ENCODE measurements at regions not wholly inside any gene's neighbourhood (a gene's known extent, or its start where the extent isn't known, plus 50 kb on each side); places are given as distances from the start of the nearest gene placed in this dataset.
"Not testable (repeated sequence)": the region's sequence is repeated elsewhere in the genome, so short reads cannot be mapped to it uniquely, and the experiment has no call there.

DNA sequence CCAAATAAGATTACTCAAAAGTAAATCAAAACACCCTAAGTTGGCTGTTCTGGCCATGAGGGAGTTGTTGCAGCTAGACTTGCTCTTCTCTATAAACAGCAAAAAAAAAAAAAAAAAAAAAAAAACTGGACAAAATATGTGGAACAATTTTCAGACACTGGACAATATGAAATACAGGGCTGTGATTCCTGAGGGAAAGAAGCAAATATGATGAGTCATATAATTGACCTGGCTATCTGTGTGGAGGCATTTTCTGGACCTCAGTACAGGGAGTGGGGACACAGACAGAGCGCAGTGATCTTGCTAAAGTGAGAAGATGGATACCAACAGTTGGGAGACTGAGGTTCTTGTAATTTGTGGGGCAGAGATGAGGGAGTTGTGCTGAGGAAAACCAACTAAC, 192.0 kb upstream of the HAND2 start:
- Histone ChIP-seq H3K27me3 (ENCODE audit: control insufficient read depth, insufficient read depth, low read length) (no peaks in the 10 kb centered on the region), H3K36me3 (replicated peaks; ENCODE audit: control insufficient read depth, insufficient read depth, low read length) (no peaks in the 10 kb centered on the region), H3K4me3 (ENCODE audit: insufficient read depth, low read depth, low read length) (no peak overlapping the region)
- DNase-seq: no peak

DNA sequence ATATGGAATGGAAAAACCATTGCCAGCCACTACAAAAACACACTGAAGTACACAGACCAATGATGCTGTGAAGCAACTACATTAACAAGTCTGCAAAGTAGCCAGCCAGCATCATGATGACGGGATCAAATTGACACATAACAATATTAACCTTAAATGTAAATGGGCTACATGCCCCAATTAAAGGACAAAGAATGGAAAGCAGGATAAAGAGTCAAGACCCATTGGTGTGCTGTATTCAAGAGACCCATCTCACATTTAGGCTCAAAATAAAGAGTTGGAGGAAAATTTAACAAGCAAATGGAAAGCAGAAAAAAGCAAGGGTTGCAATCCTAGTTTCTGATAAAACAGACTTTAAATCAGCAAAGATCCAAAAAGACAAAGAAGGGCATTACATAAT, 188.5 kb upstream of the HAND2 start:
- not testable (repeated sequence) for H3K27me3 ChIP-seq (ENCODE audit: control insufficient read depth, insufficient read depth, low read length); H3K36me3 ChIP-seq (replicated peaks; ENCODE audit: control insufficient read depth, insufficient read depth, low read length); DNase-seq; H3K4me3 ChIP-seq (ENCODE audit: insufficient read depth, low read depth, low read length)

GRCh38 chr4:173717581-173717980, 187.6 kb upstream of the HAND2 start:
- Histone ChIP-seq H3K27me3 (ENCODE audit: control insufficient read depth, insufficient read depth, low read length) (no peaks in the 10 kb centered on the region), H3K4me3 (ENCODE audit: insufficient read depth, low read depth, low read length) (no peak overlapping the region), H3K36me3 (replicated peaks; ENCODE audit: control insufficient read depth, insufficient read depth, low read length) (no peaks in the 10 kb centered on the region)
- no peak for DNase-seq

- Histone ChIP-seq H3K36me3 (replicated peaks; ENCODE audit: control insufficient read depth, insufficient read depth, low read length) (no peaks in the 10 kb centered on the region), H3K4me3 (ENCODE audit: insufficient read depth, low read depth, low read length) (no peak overlapping the region), H3K27me3 (ENCODE audit: control insufficient read depth, insufficient read depth, low read length) (no peaks in the 10 kb centered on the region)
- DNase-seq: no peak
Observed at GRCh38 chr4:173714456-173714855, 184.4 kb upstream of the HAND2 start.

DNA sequence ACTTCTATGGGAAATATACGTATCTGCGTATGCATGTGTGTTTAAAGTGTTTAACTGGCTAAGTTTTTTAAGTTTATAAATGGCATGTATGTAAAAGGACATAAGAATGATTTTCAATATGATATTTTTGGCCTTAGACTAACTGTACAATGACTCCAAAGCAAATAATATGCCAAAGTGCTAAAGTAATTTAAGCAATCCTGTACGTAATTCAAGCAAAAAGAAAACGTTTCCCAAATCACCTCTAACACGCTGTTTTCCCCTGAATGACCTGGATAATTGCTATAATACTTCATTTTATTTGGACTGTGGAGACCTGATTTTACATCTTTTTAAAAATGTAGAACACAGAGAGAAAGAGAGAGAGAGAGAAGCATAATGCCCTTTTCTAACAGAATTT, 183.0 kb upstream of the HAND2 start:
- no peaks in the 10 kb centered on the region for H3K27me3 ChIP-seq (ENCODE audit: control insufficient read depth, insufficient read depth, low read length)
- DNase-seq: no peak

DNA sequence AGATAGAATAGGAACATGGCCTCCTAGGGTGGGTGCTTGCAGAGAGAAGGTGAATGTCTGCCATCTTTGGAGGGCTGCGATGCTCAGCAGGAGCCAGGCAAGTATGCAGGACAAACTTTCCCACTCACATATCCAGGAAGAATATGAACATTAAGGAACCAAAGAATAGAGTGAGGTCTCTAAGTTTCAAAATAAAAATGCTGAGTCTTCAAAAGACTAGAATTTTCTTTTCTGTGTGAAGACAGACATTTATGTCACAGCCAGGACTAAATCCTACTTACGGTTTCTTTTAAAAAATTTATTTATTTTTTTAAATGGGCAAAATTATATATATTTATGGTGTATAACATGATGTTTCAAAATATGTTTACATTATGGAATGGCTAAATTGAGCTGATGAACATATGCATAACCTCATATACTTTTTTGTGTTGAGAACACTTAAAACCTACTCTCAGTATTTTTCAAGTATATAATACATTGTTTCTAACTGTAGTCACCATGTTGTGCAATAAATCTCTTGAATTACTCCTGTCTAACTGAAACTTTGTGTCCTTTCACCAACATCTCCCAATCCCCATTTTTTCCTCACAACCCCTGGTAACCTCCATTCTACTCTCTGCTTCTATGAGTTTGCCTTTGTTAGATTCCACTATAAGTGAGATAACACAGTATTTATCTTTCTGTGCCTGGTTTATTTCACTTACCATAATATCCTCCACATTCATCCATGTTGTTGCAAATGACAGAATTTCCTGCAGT, 177.8 kb upstream of the HAND2 start:
- Histone ChIP-seq H3K27me3 (ENCODE audit: control insufficient read depth, insufficient read depth, low read length) (no peaks in the 10 kb centered on the region), H3K36me3 (replicated peaks; ENCODE audit: control insufficient read depth, insufficient read depth, low read length) (no peaks in the 10 kb centered on the region), H3K4me3 (ENCODE audit: insufficient read depth, low read depth, low read length) (no peak overlapping the region)
- no peak for DNase-seq

More for the DNA sequence above, 183.0 kb upstream of the HAND2 start:
- H3K36me3 ChIP-seq (replicated peaks; ENCODE audit: control insufficient read depth, insufficient read depth, low read length): no peaks in the 10 kb centered on the region
- H3K4me3 ChIP-seq (ENCODE audit: insufficient read depth, low read depth, low read length): no peak overlapping the region

DNA sequence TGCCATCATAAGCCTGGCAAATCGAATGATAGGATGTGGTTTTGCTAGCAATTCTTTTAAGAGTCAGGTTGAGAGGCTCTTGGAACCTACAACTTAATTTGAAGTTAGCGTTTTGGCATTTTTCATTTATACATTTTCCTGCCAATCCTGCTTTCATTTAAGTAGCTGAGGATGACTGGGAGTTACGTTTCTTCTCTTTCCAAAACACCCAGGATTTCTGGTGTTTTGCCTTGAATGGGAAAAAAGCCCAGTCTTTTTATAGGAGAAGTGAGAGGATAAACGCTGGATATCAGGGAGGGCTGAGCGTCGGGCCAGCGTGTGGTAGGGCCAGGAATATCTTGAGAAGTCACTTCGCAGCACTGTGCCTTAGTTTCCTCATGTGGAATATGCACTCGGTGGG, 174.2 kb upstream of the HAND2 start:
- DNase-seq: no peak
- no peaks in the 10 kb centered on the region for H3K36me3 ChIP-seq (replicated peaks; ENCODE audit: control insufficient read depth, insufficient read depth, low read length)
- no peaks in the 10 kb centered on the region for H3K27me3 ChIP-seq (ENCODE audit: control insufficient read depth, insufficient read depth, low read length)
- no peak overlapping the region for H3K4me3 ChIP-seq (ENCODE audit: insufficient read depth, low read depth, low read length)

- no peaks in the 10 kb centered on the region for H3K36me3 ChIP-seq (replicated peaks; ENCODE audit: control insufficient read depth, insufficient read depth, low read length)
- DNase-seq: no peak
- no peaks in the 10 kb centered on the region for H3K27me3 ChIP-seq (ENCODE audit: control insufficient read depth, insufficient read depth, low read length)
- no peak overlapping the region for H3K4me3 ChIP-seq (ENCODE audit: insufficient read depth, low read depth, low read length)
Observed at GRCh38 chr4:173703021-173703420, 173.0 kb upstream of the HAND2 start.

- no peak for DNase-seq
- H3K4me3 ChIP-seq (ENCODE audit: insufficient read depth, low read depth, low read length): no peak overlapping the region
- H3K27me3 ChIP-seq (ENCODE audit: control insufficient read depth, insufficient read depth, low read length): no peaks in the 10 kb centered on the region
- H3K36me3 ChIP-seq (replicated peaks; ENCODE audit: control insufficient read depth, insufficient read depth, low read length): no peaks in the 10 kb centered on the region
Observed at GRCh38 chr4:173700650-173701049, 170.6 kb upstream of the HAND2 start.

DNA sequence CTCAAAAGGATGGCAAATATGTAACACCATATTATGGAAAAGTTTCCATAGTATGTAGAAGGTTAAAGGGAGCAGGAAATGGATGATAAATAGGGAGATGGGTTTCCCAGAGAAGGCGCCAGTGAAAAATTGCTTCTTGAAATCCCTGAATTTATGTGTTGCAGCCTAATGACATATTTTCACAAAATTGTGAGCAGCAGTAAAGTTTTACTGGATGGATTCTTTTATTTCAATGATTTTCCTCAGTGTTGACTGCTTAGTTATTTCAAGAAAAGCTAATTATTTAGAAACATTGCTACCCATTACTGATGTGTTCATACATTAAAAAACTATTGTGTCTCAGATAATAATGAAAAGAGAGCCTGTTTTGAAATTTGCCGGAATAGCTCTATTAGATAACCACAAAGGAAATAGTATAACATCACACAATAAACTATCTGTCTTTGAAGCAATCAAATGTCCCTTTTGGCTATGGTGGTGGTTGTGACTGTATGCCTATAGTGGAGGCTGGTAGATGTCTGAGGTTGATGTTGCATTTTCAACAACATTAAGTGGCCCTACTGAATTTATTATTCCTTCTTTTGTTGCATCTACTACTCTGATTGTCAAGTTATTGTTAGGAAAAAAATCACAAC, 169.9 kb upstream of the HAND2 start:
- no peaks in the 10 kb centered on the region for H3K36me3 ChIP-seq (replicated peaks; ENCODE audit: control insufficient read depth, insufficient read depth, low read length)
- H3K4me3 ChIP-seq (ENCODE audit: insufficient read depth, low read depth, low read length): no peak overlapping the region
- H3K27me3 ChIP-seq (ENCODE audit: control insufficient read depth, insufficient read depth, low read length): no peaks in the 10 kb centered on the region
- DNase-seq: no peak

- Histone ChIP-seq H3K36me3 (replicated peaks; ENCODE audit: control insufficient read depth, insufficient read depth, low read length) (no peaks in the 10 kb centered on the region), H3K27me3 (ENCODE audit: control insufficient read depth, insufficient read depth, low read length) (no peaks in the 10 kb centered on the region), H3K4me3 (ENCODE audit: insufficient read depth, low read depth, low read length) (no peak overlapping the region)
- no peak for DNase-seq
Observed at GRCh38 chr4:173698557-173699262, 168.7 kb upstream of the HAND2 start.

GRCh38 chr4:173697840-173698239, 167.8 kb upstream of the HAND2 start:
- Histone ChIP-seq H3K27me3 (ENCODE audit: control insufficient read depth, insufficient read depth, low read length) (no peaks in the 10 kb centered on the region), H3K4me3 (ENCODE audit: insufficient read depth, low read depth, low read length) (no peak overlapping the region), H3K36me3 (replicated peaks; ENCODE audit: control insufficient read depth, insufficient read depth, low read length) (no peaks in the 10 kb centered on the region)
- DNase-seq: no peak

DNA sequence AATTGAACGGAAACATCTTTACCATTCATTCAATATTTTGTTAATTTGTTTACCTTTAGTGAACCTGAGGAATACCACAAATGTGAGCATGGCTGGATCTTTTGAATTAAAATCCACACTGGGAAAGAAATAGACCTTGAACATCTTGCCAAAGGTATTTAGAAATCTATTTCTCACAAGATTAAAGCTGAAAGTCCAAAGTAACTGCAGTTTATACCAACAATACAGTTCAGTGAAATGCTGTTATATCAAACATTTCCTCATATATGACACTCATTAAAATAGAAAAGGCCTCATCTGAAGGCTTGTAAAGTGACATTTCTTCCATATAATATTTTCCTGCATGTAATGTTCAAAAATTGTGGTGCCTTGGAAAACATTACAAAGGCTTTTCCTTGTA, 166.5 kb upstream of the HAND2 start:
- no peaks in the 10 kb centered on the region for H3K36me3 ChIP-seq (replicated peaks; ENCODE audit: control insufficient read depth, insufficient read depth, low read length)
- no peak for DNase-seq
- H3K4me3 ChIP-seq (ENCODE audit: insufficient read depth, low read depth, low read length): no peak overlapping the region
- H3K27me3 ChIP-seq (ENCODE audit: control insufficient read depth, insufficient read depth, low read length): no peaks in the 10 kb centered on the region

DNA sequence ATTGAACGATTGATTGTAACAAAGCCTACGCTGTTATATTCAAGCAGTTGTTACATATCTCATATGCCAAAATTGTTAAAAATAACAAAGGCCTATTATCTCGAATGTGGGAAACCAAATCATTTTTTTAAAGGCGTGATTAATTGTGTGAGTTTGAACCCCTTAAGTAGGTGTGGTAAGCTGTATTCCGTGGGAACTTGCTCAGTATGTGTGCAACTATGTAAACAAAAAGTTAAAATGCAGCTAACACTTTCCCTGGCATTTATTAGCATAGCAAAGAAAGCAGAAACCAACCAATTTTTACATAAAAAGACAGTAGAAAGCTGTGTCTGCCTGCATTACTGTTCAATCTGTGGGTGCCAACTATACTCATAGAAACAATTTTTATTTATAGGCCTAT, 166.0 kb upstream of the HAND2 start:
- Histone ChIP-seq H3K27me3 (ENCODE audit: control insufficient read depth, insufficient read depth, low read length) (no peaks in the 10 kb centered on the region), H3K4me3 (ENCODE audit: insufficient read depth, low read depth, low read length) (no peak overlapping the region), H3K36me3 (replicated peaks; ENCODE audit: control insufficient read depth, insufficient read depth, low read length) (no peaks in the 10 kb centered on the region)
- no peak for DNase-seq

DNA sequence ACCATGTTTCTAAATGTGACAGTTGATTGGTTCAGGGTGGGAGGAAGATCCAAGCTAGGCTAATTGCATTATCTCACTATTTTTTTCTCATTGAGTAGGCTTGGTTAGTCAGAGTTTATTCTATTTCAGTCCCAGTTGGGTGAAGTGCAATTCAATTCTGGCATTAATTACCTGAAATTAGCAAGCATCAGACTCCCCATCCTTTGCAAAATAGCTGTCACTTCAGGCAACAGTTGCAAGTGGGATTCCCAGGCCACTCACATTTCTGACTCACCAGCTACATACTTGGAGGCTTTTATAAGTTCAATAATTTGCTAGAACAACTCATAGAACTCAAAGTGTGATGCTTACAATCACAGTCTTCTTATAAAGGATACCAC, 155.8 kb upstream of the HAND2 start:
- Histone ChIP-seq H3K36me3 (replicated peaks; ENCODE audit: control insufficient read depth, insufficient read depth, low read length) (no peaks in the 10 kb centered on the region), H3K4me3 (ENCODE audit: insufficient read depth, low read depth, low read length) (no peak overlapping the region), H3K27me3 (ENCODE audit: control insufficient read depth, insufficient read depth, low read length) (no peaks in the 10 kb centered on the region)
- no peak for DNase-seq

All from H7 (cell line).